Cardiac fibroblast (primary cell): ENCODE measurements at regions not wholly inside any gene's neighbourhood (a gene's known extent, or its start where the extent isn't known, plus 50 kb on each side); places are given as distances from the start of the nearest gene placed in this dataset.
A peak's percentile ranks its signal among the peaks of the same experiment; 100 is the strongest.

ENCODE experiments used
- DNase-seq, 2 donors: peaks; one replicate each; pipeline versions ENCODE4 v3.0.0 to v3.0.0-alpha.2; 2010; ENCODE audit warnings: low read depth in 2 of 2
- H3K4me3 ChIP-seq, 2 donors: replicated peaks in 1 of 2; 1 replicate in 1 of 2; 2 replicates in 1 of 2; pipeline ENCODE4 v1.5.1; 2011; ENCODE audit warnings: low read depth in 2 of 2, low read length in 2 of 2, mild to moderate bottlenecking in 2 of 2, moderate library complexity in 1 of 2
- CTCF ChIP-seq: IDR thresholded peaks from one replicate; pipeline ENCODE4 v1.5.1; 2011; ENCODE audit warnings: low read depth, mild to moderate bottlenecking, low read length, inconsistent platforms

GRCh38 chr1:219277304-219278105 is 103.8 kb downstream of the LYPLAL1 start:
- no peak for DNase-seq
- H3K4me3 ChIP-seq: no peak overlapping the region
- TF ChIP-seq CTCF: no peak

GRCh38 chr1:219276049-219276738 is 102.5 kb downstream of the LYPLAL1 start:
- no peak overlapping the region for H3K4me3 ChIP-seq
- no peak for TF ChIP-seq CTCF
- DNase-seq: no peak

- DNase-seq: no peak
- no peak overlapping the region for H3K4me3 ChIP-seq
- TF ChIP-seq CTCF: no peak
Observed at GRCh38 chr1:219273088-219273686, 99.5 kb downstream of the LYPLAL1 start.

GRCh38 chr1:219271818-219272535 is 98.3 kb downstream of the LYPLAL1 start:
- peak in 1 of 2 donors; percentile 44 for DNase-seq
- TF ChIP-seq CTCF: no peak
- no peak overlapping the region for H3K4me3 ChIP-seq

- TF ChIP-seq CTCF: no peak
- no peak overlapping the region for H3K4me3 ChIP-seq
- DNase-seq: no peak
Observed at GRCh38 chr1:219269171-219269570, 95.5 kb downstream of the LYPLAL1 start.

GRCh38 chr1:219266524-219266923 is 92.8 kb downstream of the LYPLAL1 start:
- no peak for DNase-seq
- H3K4me3 ChIP-seq: no peak overlapping the region
- TF ChIP-seq CTCF: no peak
